Peyer's patch (tissue), 4 donors: ENCODE measurements at regions not wholly inside any gene's neighbourhood (a gene's known extent, or its start where the extent isn't known, plus 50 kb on each side); places are given as distances from the start of the nearest gene placed in this dataset.

Experiments
- DNase-seq, 3 donors: peaks; one replicate each; pipeline ENCODE4 v3.0.0-alpha.2; 2017 to 2019
- H3K27ac ChIP-seq, 4 donors: fragments of 200-600 bp; sonication (generic); one replicate each; pipeline ENCODE4 v1.5.1; 2016 to 2019
- H3K27me3 ChIP-seq, 2 donors: fragments of 200-600 bp; sonication (generic); one replicate each; pipeline ENCODE4 v1.5.1; 2019
- H3K36me3 ChIP-seq, 3 donors: fragments of 200-600 bp; sonication (generic); one replicate each; pipeline ENCODE4 v1.5.1; 2016 to 2019
- H3K4me1 ChIP-seq, 4 donors: fragments of 200-600 bp; sonication (generic); one replicate each; pipeline ENCODE4 v1.5.1; 2016 to 2019
- H3K4me3 ChIP-seq, 4 donors: fragments of 200-600 bp; sonication (generic); 1 replicate in 3 of 4; 2 replicates in 1 of 4; pipeline ENCODE4 v1.5.1; 2016 to 2019; ENCODE audit warnings: mild to moderate bottlenecking in 1 of 4
- H3K9me3 ChIP-seq, 4 donors: fragments of 200-600 bp; sonication (generic); one replicate each; pipeline ENCODE4 v1.5.1; 2016 to 2019; ENCODE audit warnings: mild to moderate bottlenecking in 1 of 4
- CTCF ChIP-seq, 6 experiments: fragments of 450-650 bp in 4 of 6; fragments of 200-600 bp in 2 of 6; sonication (generic) in 1 of 6; IDR thresholded peaks; one replicate each; pipeline ENCODE4 v1.5.1; 2017 to 2019; ENCODE audit warnings: antibody characterized with exemption in 6 of 6, mild to moderate bottlenecking in 3 of 6, moderate library complexity in 1 of 6
- POLR2A ChIP-seq, 2 donors: fragments of 450-650 bp; IDR thresholded peaks; one replicate each; pipeline ENCODE4 v1.5.1; 2017; ENCODE audit warnings: antibody characterized with exemption in 2 of 2, mild to moderate bottlenecking in 2 of 2, moderate library complexity in 2 of 2

GRCh38 chr4:134126955-134127354 is 74.6 kb downstream of the PABPC4L start:
- no peak for DNase-seq
- H3K9me3 ChIP-seq, result peaks cover 0 to 3% (median 0%) of the 10 kb centered on the region in 4 donors
- no peaks in the 10 kb centered on the region for H3K36me3 ChIP-seq
- H3K27ac ChIP-seq, result no peak overlapping the region
- no peak overlapping the region for H3K4me3 ChIP-seq
- TF ChIP-seq POLR2A (IDR thresholded peaks at IDR 0.05), result no peak
- no peak for TF ChIP-seq CTCF (IDR thresholded peaks at IDR 0.05)
- no peaks in the 10 kb centered on the region for H3K27me3 ChIP-seq
- H3K4me1 ChIP-seq, result no peaks in the 10 kb centered on the region

- no peaks in the 10 kb centered on the region for H3K4me1 ChIP-seq
- H3K27ac ChIP-seq, result no peak overlapping the region
- H3K9me3 ChIP-seq, result peaks cover 0 to 3% (median 0%) of the 10 kb centered on the region in 4 donors
- H3K4me3 ChIP-seq, result no peak overlapping the region
- no peaks in the 10 kb centered on the region for H3K27me3 ChIP-seq
- TF ChIP-seq CTCF (IDR thresholded peaks at IDR 0.05) (no peak), POLR2A (IDR thresholded peaks at IDR 0.05) (no peak)
- H3K36me3 ChIP-seq, result no peaks in the 10 kb centered on the region
- DNase-seq, result no peak
Measured at GRCh38 chr4:134126000-134126560, 75.5 kb downstream of the PABPC4L start.

DNA sequence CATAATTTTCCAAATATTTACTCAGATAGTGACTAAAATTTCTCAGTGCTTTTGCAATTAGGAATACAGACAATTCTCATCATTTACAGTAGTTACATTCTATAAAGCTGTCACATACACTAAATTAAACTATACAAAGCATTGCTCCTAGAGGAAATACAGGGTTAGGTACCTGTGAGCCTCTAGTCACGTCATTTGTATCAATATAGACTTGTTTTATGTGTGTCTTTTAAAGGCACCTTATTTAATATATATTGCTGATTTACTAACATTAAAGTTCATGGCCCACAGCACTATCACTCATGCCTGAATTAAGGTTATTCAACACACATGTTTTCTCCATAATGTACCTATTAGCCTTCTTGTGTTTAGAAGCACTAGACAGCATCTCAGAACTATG is 78.7 kb downstream of the PABPC4L start:
- no peaks in the 10 kb centered on the region for H3K36me3 ChIP-seq
- H3K9me3 ChIP-seq, result no peaks in the 10 kb centered on the region
- DNase-seq, result no peak
- TF ChIP-seq POLR2A (IDR thresholded peaks at IDR 0.05), result no peak
- no peak for TF ChIP-seq CTCF (IDR thresholded peaks at IDR 0.05)
- H3K4me1 ChIP-seq, result no peaks in the 10 kb centered on the region
- H3K4me3 ChIP-seq, result no peak overlapping the region
- H3K27ac ChIP-seq, result no peak overlapping the region
- H3K27me3 ChIP-seq, result no peaks in the 10 kb centered on the region

- Histone ChIP-seq H3K9me3 (no peaks in the 10 kb centered on the region), H3K27ac (no peak overlapping the region), H3K4me1 (no peaks in the 10 kb centered on the region), H3K4me3 (no peak overlapping the region), H3K27me3 (no peaks in the 10 kb centered on the region), H3K36me3 (no peaks in the 10 kb centered on the region)
- no peak for DNase-seq
- TF ChIP-seq POLR2A (IDR thresholded peaks at IDR 0.05), result no peak
- TF ChIP-seq CTCF (IDR thresholded peaks at IDR 0.05), result no peak
Measured at GRCh38 chr4:134117392-134118183, 84.0 kb downstream of the PABPC4L start.

GRCh38 chr4:134089885-134090284 is 111.7 kb downstream of the PABPC4L start:
- H3K27me3 ChIP-seq, result no peaks in the 10 kb centered on the region
- no peak for TF ChIP-seq CTCF (IDR thresholded peaks at IDR 0.05)
- TF ChIP-seq POLR2A (IDR thresholded peaks at IDR 0.05), result no peak
- DNase-seq, result no peak
- no peak overlapping the region for H3K4me3 ChIP-seq
- H3K9me3 ChIP-seq, result no peaks in the 10 kb centered on the region
- H3K36me3 ChIP-seq, result no peaks in the 10 kb centered on the region
- H3K27ac ChIP-seq, result no peak overlapping the region
- H3K4me1 ChIP-seq, result no peaks in the 10 kb centered on the region
